Astrocyte of the hippocampus (primary cell): ENCODE measurements at regions not wholly inside any gene's neighbourhood (a gene's known extent, or its start where the extent isn't known, plus 50 kb on each side); places are given as distances from the start of the nearest gene placed in this dataset.
"Not testable (repeated sequence)": the region's sequence is repeated elsewhere in the genome, so short reads cannot be mapped to it uniquely, and the experiment has no call there.

Source experiments
- DNase-seq: peaks from one replicate; pipeline ENCODE4 v3.0.0; 2011; ENCODE audit warnings: low read depth, low spot score

- DNase-seq = not testable (repeated sequence)
These were observed 144.1 kb downstream of the AKR1D1 start for GRCh38 chr7:138220321-138220720.

GRCh38 chr7:138221388-138221787 lies 145.1 kb downstream of the AKR1D1 start:
- DNase-seq = not testable (repeated sequence)

GRCh38 chr7:138223402-138223879 lies 147.2 kb downstream of the AKR1D1 start:
- DNase-seq = no peak

- DNase-seq = peak; percentile 48
These were observed 149.8 kb downstream of the AKR1D1 start for GRCh38 chr7:138226001-138226476.

- no peak for DNase-seq
These were observed 150.6 kb downstream of the AKR1D1 start for GRCh38 chr7:138226745-138227279.

- DNase-seq = no peak
These were observed 151.9 kb downstream of the AKR1D1 start for GRCh38 chr7:138228119-138228518.

GRCh38 chr7:138228769-138229168 lies 152.5 kb downstream of the AKR1D1 start:
- DNase-seq = no peak

GRCh38 chr7:138233189-138233588 lies 156.9 kb downstream of the AKR1D1 start:
- DNase-seq = no peak

- no peak for DNase-seq
These were observed 158.9 kb downstream of the AKR1D1 start for GRCh38 chr7:138235207-138235606.

GRCh38 chr7:138237995-138238394 lies 161.7 kb downstream of the AKR1D1 start:
- no peak for DNase-seq

- DNase-seq = no peak
These were observed 162.7 kb downstream of the AKR1D1 start for GRCh38 chr7:138238734-138239659.

GRCh38 chr7:138243430-138243829 lies 167.2 kb downstream of the AKR1D1 start:
- peak; percentile 62 for DNase-seq

- no peak for DNase-seq
These were observed 167.6 kb downstream of the AKR1D1 start for GRCh38 chr7:138243836-138244235.

- DNase-seq = no peak
These were observed 168.3 kb downstream of the AKR1D1 start for GRCh38 chr7:138244606-138245005.

GRCh38 chr7:138245216-138245615 lies 169.0 kb downstream of the AKR1D1 start:
- no peak for DNase-seq

- DNase-seq = no peak
These were observed 169.4 kb downstream of the AKR1D1 start for GRCh38 chr7:138245682-138246081.

- DNase-seq = no peak
These were observed 170.2 kb downstream of the AKR1D1 start for GRCh38 chr7:138246428-138246827.

GRCh38 chr7:138247081-138247480 lies 170.8 kb downstream of the AKR1D1 start:
- no peak for DNase-seq

- peak; percentile 46 for DNase-seq
These were observed 171.5 kb downstream of the AKR1D1 start for GRCh38 chr7:138247568-138248333.

GRCh38 chr7:138248609-138249008 lies 172.3 kb downstream of the AKR1D1 start:
- DNase-seq = no peak

- DNase-seq = no peak
These were observed 173.7 kb downstream of the AKR1D1 start for GRCh38 chr7:138249975-138250374.

GRCh38 chr7:138252666-138253065 lies 176.4 kb downstream of the AKR1D1 start:
- DNase-seq = not testable (repeated sequence)
